HG02798 (cell line): ENCODE measurements at regions not wholly inside any gene's neighbourhood (a gene's known extent, or its start where the extent isn't known, plus 50 kb on each side); places are given as distances from the start of the nearest gene placed in this dataset.
"Not testable (repeated sequence)": the region's sequence is repeated elsewhere in the genome, so short reads cannot be mapped to it uniquely, and the experiment has no call there.

Experiments
- ATAC-seq: cut with Tn5 transposase; IDR thresholded peaks from one replicate; pipeline ENCODE4 v1.9.1; 2021; ENCODE audit warnings: mild to moderate bottlenecking; ENCODE audit not compliant: unreplicated experiment, poor library complexity

DNA sequence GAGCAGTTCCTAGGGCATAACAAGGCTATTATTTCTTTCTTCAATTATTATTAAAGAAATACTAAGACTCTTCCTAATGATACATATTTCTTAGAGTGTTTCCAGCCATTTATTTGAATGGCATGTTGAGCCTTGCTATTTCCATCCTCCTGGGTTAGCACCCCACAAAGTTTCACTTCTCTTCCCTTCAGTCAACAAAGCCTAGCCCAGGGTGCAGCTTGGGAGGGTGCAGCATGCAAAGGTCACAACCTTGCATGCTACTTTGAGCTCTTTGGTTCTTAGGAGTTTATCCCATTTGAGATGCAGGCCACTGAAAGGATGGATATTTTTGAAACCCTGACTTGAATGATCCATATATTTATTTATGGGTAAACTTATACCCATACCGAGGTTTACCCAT is 454.4 kb upstream of the MEIS1 start:
- ATAC-seq = no peak

- no peak for ATAC-seq
Observed at GRCh38 chr2:65979446-65979845, 455.5 kb upstream of the MEIS1 start.

DNA sequence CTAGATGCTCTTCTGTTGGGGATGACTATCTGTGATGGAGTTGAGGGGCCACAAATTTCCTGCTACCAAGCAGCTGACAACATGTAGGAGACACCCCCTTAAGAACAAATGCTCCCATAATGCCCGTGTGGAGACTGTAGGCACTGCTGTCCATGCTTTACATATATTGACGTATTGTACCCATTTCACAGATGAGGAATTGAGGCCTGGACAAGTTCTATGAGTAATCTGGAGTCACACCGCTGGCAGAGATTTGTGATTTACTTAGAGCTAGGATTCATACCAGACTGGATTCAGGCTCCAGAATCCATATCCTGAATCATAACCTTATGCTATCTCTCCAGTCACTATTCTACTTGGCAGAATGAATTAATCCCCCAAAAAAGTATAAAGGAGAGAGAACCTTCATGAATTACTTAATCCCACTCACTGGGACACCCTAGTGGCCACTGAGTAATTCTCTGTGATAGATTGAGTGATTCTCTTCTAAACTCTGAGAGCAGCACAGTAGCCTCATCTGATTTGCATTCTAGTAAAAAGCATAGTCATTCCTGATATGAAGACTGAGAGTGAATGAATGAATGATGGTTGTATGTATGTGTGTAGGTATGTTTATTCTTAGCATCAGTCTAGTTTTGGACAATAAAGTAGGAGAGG is 460.7 kb upstream of the MEIS1 start:
- no peak for ATAC-seq

DNA sequence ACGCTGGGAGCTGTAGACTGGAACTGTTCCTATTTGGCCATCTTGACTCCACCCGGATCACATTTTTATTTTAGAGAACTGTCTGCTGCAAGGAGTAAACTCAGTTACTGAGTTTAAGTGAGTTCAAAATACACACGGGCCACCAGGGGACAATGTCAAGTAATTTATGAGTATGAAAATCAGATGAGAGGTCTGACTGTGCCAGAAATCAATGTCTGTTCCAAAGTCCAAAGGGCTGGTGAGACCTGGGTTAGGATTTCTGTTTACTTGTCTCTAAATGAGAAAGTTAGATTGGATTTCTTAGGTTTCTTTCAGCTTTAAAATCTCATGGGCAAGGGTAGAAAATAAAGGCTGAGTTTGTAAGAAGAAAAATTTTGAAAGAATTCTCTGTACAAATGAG is 465.8 kb upstream of the MEIS1 start:
- no peak for ATAC-seq

DNA sequence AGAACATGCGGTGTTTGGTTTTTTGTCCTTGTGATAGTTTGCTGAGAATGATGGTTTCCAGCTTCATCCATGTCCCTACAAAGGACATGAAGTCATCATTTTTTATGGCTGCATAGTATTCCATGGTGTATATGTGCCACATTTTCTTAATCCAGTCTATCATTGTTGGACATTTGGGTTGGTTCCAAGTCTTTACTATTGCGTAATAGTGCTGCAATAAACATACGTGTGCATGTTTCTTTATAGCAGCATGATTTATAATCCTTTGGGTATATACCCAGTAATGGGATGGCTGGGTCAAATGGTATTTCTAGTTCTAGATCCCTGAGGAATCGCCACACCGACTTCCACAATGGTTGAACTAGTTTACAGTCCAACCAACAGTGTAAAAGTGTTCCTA is 471.6 kb upstream of the MEIS1 start:
- not testable (repeated sequence) for ATAC-seq

DNA sequence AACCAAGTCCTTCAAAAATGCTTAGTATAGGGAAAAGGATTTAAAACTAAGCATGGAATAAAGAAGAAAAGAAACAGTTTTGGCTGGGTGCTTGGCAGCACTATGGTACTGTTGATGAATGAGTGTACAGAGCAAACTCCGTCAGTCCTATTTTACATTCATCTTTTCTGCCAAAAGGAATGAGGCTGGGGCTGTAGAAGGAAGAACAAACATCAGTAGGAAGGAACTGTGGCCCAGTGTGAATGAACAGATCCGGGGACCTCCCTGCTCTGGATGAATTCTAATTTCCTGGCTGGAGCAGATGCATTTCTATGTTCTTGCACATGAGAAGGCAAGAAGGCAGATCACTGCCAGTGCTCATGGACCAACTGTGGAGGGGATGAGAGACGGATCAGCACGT is 474.0 kb upstream of the MEIS1 start:
- no peak for ATAC-seq

DNA sequence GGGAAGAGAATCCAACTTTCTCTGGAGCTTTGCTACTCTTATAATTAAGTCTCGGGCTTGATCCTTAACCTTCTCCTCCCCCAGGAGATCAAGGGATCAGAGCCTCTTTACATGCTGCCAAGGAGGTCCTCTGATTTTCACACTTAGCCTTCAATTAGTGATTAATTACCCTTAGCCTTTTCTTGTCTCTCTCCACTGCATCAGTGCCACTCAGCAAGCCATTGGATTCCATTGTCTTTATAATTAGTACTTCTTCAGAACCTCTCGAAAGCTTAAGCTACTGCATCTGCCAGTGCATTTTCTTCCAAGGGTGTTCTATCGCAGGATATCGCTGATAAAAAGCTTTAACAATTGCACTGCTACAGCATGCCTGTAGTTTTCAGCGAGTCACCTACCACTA is 477.0 kb upstream of the MEIS1 start:
- ATAC-seq = no peak

- no peak for ATAC-seq
Observed at GRCh38 chr2:65957454-65957853, 477.5 kb upstream of the MEIS1 start.

DNA sequence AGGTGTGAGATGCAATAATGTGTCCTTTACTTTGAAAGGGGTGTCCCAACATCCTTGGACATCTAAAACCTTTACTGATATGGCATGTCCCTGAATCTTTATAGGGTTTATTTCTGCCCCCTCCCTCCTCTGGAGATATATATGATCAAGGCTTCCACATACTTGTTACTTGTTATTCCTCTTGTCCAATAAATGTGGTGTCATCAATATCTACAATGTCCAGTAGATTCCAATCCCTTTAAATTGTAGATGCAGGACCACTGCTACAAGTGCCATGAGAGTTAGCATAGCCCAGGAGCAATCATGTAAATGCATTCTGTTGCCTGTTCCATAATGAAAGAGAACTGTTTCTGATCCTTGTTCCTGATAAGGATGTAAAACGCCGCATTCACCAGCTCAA is 479.7 kb upstream of the MEIS1 start:
- no peak for ATAC-seq

GRCh38 chr2:65952966-65953761 is 481.8 kb upstream of the MEIS1 start:
- no peak for ATAC-seq

GRCh38 chr2:65944213-65944612 is 490.7 kb upstream of the MEIS1 start:
- no peak for ATAC-seq

- no peak for ATAC-seq
Observed at GRCh38 chr2:65943099-65943786, 491.7 kb upstream of the MEIS1 start.

DNA sequence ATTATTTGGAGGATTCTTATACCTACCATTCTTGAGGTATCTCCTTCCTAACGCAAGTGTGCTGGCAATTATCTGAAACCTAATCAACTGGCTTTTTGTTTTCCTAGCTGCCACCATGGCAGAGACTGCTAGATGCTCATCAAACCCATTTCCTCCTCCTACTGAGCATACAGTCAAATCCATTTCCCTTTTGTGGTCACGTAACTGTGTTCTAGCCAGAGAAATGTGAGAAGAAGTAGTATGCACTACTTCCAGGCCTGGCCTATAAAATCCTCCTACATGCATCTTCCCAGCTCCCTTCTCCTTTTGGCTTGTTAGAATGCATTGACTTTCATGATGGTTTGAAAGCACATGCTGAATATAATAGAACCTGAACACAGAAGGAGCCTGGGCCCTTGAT is 494.1 kb upstream of the MEIS1 start:
- ATAC-seq = no peak

- no peak for ATAC-seq
Observed at GRCh38 chr2:65939687-65940086, 495.2 kb upstream of the MEIS1 start.

GRCh38 chr2:65937379-65938160 is 497.4 kb upstream of the MEIS1 start:
- no peak for ATAC-seq

- no peak for ATAC-seq
Observed at GRCh38 chr2:65934992-65935629, 499.8 kb upstream of the MEIS1 start.

GRCh38 chr2:65932571-65932970 is 500.2 kb upstream of the SPRED2 start:
- no peak for ATAC-seq

- ATAC-seq = no peak
Observed at GRCh38 chr2:65931056-65931455, 498.7 kb upstream of the SPRED2 start.

DNA sequence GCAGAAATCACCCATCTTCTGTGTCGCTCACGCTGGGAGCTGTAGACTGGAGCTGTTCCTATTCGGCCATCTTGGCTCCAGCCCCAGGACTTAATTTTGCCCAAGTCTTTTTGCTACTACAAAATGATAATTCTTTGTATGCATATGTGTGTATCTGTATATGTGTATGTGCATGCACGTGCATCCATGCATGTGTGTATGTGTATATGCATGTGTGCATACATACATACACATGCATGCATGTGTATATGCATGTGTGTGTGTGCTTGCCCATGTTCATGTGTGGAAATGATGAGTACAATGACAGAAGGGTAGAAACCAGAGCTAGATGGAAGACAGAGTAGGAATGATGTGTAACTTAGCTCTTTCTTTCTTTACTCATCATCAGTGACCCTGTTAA is 497.9 kb upstream of the SPRED2 start:
- no peak for ATAC-seq

DNA sequence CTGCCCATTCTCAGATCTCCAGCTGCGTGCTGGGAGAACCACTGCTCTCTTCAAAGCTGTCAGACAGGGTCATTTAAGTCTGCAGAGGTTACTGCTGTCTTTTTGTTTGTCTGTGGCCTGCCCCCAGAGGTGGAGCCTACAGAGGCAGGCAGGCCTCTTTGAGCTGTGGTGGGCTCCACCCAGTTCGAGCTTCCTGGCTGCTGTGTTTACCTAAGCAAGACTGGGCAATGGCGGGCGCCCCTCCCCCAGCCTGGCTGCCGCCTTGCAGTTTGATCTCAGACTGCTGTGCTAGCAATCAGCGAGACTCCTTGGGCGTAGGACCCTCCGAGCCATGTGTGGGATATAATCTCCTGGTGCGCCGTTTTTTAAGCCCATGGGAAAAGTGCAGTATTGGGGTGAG is 497.3 kb upstream of the SPRED2 start:
- not testable (repeated sequence) for ATAC-seq
